NCI-H1092 (cell line): ENCODE measurements at regions not wholly inside any gene's neighbourhood (a gene's known extent, or its start where the extent isn't known, plus 50 kb on each side); places are given as distances from the start of the nearest gene placed in this dataset.
"Not testable (repeated sequence)": the region's sequence is repeated elsewhere in the genome, so short reads cannot be mapped to it uniquely, and the experiment has no call there.

Experiments used
- DNase-seq: peaks from one replicate; lab custom pipeline; 2025; lab: John Stamatoyannopoulos, UW

GRCh38 chr22:49460091-49460490 is 367.6 kb downstream of the BRD1 start:
- no peak for DNase-seq

DNA sequence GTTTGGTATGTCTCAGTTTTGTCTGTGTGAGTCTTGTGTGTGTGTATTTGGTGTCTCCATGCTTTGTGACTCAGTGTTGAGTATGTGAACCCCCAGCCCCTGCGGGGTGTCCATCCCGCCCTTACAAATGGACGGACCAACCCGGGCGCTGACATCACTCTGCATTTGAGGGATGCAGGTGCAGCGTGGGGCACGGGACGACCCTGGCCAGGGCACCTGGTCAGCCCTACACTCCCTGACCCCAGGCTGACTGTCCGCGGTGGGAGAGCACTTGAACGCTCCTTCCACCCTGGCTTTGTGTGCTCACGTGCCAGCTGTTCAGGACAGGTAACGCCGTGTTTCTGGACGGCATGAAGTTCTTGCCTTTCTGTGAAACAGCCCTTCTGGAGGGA is 369.0 kb downstream of the BRD1 start:
- no peak for DNase-seq

- DNase-seq, result no peak
Measured at GRCh38 chr22:49457946-49458707, 369.5 kb downstream of the BRD1 start.

- DNase-seq, result no peak
Measured at GRCh38 chr22:49457146-49457545, 370.5 kb downstream of the BRD1 start.

GRCh38 chr22:49455595-49455994 is 372.1 kb downstream of the BRD1 start:
- no peak for DNase-seq

DNA sequence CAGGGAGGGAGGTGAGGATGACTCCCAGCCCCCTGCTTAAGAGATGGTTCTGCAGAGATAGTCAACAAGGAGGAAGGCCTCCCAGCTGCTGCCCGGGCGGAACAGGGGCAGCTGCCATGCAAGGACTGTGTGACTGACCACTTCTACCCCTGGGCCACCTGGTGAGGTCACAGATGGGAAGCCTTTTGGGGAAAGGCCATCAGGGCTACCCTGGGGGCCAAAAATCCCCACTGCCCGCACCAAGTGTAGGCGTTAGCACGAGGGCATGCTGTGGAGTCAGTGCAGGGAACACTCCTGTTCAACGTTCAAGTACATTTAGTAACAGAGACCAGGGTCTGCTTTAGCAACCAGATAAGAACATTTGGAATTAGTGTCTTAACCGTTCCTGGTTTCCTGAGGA is 372.9 kb downstream of the BRD1 start:
- DNase-seq, result no peak

- DNase-seq, result no peak
Measured at GRCh38 chr22:49453771-49454170, 373.9 kb downstream of the BRD1 start.

DNA sequence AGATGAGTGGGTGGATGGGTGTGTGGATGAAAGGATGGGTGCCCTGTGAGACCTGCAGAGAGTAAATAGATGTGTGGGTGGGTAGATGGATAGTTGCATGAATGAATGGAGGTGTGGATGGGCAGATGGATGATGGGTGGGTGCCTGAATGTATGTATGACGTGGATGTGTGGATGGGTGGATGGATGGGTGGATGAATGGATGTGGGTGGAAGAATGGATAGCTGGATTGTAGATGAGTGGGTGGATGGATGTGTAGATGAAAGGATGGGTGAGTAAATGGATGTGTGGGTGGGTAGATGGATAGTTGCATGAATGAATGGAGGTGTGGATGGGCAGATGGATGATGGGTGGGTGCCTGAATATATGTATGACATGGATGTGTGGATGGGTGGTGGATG is 374.7 kb downstream of the BRD1 start:
- DNase-seq, result not testable (repeated sequence)

DNA sequence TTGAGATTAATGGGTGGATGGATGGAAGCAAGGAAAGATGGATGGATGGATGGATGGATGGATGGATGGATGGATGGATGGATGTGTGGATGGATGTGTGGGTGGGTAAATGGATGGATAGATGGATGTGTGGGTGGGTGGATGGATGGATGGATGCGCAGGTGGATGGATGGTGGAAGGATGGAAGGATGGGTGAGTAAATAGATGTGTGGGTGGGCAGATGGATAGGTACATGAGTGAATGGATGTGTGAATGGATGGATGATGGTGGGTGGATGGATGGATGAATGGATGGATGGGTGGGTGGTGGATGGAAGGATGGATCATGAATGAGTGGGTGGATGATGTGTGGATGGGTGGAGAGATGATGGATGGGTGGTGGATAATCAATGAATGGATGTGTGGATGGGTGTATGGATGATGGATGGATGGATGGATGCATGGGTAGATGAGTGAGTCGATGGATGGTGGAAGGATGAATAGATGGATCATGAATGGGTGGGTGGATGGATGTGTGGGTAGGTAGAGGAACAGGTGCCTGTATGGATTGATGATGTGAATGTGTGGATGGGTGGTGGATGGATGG is 375.2 kb downstream of the BRD1 start:
- no peak for DNase-seq

- no peak for DNase-seq
Measured at GRCh38 chr22:49451070-49451840, 376.4 kb downstream of the BRD1 start.

DNA sequence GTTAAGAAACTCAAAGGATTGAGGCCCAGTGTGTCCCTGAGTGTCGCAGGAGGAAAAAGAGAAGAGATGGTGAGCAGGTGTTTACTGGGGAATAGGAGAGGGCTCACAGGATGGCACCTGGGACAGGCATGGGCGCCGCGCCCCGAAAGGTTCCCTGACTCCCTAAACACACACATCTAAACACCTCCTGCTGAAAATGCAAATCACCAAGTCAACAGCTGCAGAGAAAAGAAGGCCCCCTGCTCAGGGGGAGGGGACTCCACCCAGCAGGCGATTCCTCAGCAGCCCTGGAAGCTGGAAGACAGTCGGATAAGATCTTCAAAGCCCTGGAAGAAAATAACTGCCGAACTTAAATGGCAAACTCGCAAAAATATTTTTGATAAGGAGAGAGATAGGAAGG is 377.2 kb downstream of the BRD1 start:
- DNase-seq, result no peak

DNA sequence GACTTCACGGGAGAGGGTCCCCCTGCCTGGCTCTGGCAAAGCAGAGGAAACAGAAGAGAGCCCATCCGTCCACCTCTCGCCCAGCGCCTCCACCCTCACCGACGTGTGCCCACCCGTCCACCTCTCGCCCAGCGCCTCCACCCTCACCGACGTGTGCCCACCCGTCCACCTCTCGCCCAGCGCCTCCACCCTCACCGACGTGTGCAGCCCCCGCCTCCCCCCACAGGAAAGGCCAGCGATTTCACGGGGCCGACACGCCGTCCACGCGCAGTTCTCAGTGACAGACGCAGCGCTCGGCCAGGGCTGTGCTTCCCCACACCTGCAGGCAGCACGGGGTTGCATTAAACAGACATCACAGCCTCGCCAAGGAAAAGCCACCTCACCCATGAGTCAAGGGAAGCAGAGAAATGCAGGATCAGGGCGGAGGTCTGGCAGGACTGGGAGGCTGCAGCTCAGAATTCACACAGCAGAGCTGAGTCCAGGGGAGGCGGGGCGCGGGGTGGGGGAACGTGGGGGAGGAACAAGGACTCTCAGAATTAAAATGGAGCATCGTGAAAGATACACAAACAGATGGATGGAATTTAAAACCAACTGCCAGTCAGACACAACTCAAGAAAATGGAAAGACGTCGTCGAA is 377.7 kb downstream of the BRD1 start:
- no peak for DNase-seq

DNA sequence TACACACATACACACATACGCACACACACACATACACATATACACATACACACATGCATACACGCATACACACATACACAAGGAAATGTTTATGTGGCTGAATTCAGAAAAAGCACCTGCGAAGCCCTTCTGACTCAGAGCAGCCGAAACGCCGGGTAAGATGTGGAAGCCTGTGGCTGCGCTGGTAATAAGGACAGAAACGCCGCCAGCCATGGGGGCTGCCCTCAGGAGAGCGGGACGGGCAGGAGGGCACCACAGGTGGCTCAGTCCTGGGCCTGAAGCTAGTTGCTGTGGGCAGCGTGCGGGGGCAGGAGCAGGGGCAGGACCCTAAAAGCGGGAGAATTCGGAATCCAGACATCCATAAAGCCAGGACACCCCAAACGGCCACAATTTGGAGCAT is 378.3 kb downstream of the BRD1 start:
- DNase-seq, result no peak

- no peak for DNase-seq
Measured at GRCh38 chr22:49448526-49448925, 379.1 kb downstream of the BRD1 start.

DNA sequence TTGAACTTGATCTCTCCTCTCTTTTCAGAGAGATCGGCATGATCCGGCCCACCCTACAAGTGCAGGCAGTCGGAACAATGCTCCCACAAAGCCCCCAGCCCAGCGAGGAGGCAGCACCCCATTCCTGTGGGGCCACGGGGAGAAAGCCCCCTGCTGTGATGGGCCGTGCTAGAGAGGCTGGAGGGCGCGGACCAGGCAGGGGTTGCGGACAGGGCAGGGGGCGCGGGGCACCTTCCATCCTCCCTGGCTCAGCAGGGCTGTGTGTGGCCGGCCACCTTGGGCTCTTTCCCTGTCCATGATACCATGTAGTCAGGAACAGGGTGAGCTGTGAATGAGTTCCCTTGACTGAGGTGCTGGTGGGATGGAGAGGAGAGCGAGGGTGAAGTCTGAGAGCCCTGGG is 379.8 kb downstream of the BRD1 start:
- DNase-seq, result no peak

DNA sequence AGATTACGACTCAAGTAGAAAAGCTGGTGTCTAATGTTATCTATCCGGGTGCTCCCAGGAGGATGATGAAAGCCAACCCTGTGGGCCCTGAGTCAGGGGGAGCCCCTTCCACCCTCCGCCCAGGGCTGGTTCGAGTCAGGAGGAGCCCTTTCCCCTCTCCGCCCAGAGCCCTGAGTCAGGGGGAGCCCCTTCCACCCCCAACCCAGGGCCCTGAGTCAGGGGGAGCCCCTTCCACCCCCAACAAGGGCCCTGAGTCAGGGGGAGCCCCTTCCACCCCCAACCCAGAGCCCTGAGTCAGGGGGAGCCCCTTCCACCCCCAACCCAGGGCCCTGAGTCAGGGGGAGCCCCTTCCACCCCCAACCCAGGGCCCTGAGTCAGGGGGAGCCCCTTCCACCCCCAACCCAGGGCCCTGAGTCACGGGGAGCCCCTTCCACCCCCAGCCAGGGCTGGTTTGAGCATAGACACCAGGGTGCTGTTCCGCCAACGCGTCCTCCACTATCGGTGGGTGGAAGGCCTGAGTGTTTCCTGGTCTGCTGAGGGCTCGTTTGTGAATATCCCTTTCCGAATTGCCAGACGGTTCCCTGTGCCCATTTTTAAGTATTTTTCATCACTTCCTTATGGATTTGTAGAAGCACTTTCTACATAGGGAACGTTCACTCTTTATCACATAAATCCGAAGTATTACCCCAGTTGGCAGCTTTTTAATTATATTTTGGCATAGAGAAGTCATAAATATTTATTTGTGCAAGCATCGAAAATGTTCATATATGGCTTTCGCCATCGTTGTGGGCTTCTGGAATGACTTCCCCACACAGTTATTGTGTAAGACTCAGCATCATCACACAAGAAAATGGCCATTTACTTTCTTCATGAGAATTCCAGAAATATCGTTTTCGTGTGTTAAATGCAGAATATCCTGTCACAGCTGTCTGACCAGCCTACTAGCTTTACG is 380.6 kb downstream of the BRD1 start:
- DNase-seq, result no peak

DNA sequence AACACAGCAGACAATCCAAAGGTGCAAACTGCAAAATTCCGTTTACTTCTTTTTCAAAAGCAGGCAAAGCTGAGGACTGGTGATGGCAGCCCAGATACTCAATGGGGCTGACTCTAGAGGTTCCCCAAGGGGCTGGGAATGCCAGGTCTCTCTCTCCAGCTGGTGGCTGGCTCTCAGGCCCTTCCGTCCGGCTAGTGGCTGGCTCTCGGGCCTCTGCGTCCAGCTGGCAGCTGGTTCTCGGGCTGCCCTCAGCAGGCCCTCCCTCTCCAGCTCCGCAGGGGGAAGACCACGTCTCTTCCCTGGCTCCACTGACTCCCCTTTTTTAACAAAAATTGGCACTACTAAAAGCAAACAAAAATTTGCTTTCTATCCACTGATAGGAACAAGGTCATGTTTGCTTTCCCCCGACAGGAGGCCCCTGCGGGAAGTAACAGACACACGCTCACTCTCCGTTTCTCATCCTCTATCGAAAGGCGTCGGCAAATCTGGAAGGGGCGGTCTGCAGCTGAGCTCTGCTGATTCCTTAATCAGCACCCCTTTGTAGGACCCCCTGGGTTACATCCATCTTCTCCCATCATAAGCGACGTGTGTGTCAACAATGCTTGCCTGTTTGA is 381.4 kb downstream of the BRD1 start:
- no peak for DNase-seq

GRCh38 chr22:49444781-49445180 is 382.9 kb downstream of the BRD1 start:
- DNase-seq, result no peak

- no peak for DNase-seq
Measured at GRCh38 chr22:49440931-49441330, 386.7 kb downstream of the BRD1 start.

- no peak for DNase-seq
Measured at GRCh38 chr22:49439373-49439772, 388.3 kb downstream of the BRD1 start.

DNA sequence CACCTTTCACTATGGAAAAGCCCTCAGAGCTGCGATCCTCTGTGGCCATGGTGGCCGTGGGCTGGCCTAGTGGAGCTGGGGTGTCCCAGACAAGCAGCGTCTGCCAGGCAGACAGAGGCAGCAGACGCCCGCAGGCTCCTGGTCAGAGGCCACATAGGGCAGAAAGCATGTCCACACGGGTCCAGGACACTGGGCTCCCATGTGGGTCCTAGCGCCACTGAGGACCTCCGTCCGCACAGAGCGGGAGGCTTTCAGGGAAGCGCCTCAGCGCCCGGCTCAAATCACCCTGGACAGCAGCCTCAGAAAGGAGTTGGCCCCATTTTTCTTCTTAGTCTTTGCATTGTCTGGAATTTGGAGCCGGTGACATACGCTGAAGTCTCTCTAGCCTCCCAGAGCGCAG is 389.7 kb downstream of the BRD1 start:
- no peak for DNase-seq
